Esophagus mucosa (tissue), 1 donor: ENCODE measurements at regions not wholly inside any gene's neighbourhood (a gene's known extent, or its start where the extent isn't known, plus 50 kb on each side); places are given as distances from the start of the nearest gene placed in this dataset.
A peak's percentile ranks its signal among the peaks of the same experiment; 100 is the strongest.

Experiments
- ATAC-seq: fragments of 200-7000 bp; cut with Tn5 transposase; one replicate; pipeline ENCODE4 v1.9.1; 2020
- donor health status: DM: yes; HTN: yes; CAD: no.

DNA sequence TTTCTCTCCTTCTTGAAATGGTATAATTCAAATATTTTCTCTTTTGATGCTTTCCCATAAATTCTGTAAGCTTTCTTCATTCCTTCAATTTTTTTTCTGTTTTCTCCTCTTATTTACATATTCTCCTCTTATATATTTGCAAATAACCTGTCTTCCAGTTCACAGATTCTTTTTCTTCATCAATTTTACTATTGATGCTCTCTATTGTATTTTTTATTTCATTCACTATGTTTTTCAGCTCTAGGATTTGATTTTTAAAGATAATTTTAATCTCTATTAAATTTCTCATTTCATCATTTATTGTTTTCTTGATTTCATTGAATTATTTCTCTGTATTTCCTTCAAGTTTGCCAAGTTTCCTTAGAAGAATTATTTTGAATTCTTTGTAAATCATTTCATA, 54.0 kb upstream of the PRPS1L1 start:
- no peak for ATAC-seq

DNA sequence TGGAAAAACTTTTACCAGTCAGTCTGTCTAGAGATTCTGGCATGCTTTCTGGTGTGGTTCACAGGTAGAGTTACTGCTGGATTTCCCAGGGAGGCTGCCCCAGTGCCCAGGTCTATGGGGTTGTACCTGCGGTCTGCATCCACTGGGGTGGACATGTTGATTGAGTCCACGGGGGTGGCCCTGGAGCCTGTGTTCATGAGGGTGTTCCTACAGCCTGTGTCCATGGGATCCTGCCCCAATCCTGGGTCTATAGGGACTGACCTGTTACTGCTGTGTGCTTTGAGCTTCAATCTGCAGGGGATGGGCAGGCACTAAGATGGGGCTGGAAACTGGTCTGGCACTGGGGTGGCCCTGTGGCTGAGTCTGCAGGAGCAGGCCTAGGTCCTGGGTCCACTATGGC, 54.5 kb upstream of the PRPS1L1 start:
- ATAC-seq = no peak

- peak; percentile 26 for ATAC-seq
Measured at GRCh38 chr7:18086165-18087025, 58.7 kb upstream of the PRPS1L1 start.

GRCh38 chr7:18087026-18087686, 59.5 kb upstream of the PRPS1L1 start:
- ATAC-seq = no peak

- ATAC-seq = no peak
Measured at GRCh38 chr7:18087687-18088078, 60.0 kb upstream of the PRPS1L1 start.

GRCh38 chr7:18096087-18096486, 68.4 kb upstream of the PRPS1L1 start:
- no peak for ATAC-seq

GRCh38 chr7:18102576-18102975, 74.9 kb upstream of the PRPS1L1 start:
- ATAC-seq = no peak

- no peak for ATAC-seq
Measured at GRCh38 chr7:18103436-18104218, 76.0 kb upstream of the PRPS1L1 start.

GRCh38 chr7:18109762-18110161, 82.1 kb upstream of the PRPS1L1 start:
- ATAC-seq = no peak

GRCh38 chr7:18116661-18117060, 89.0 kb upstream of the PRPS1L1 start:
- ATAC-seq = no peak

DNA sequence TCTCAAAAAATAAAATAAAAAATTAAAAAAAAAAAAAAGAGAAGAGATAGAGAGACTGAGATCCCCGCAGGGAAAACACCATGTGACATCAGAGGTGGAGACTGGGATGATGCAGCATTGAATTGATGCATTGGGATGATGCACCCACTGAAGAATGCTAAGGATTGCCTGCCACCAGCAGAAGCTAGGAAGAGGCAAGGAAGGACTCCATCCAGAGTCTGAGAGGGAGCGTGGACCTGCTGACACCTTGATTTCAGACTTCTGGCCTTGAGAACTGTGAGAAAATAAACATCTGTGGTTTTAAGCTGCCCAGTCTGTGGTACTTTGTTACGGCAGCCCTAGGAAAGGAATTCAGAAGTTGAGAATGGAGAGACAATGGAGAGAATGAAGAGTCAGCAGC, 89.8 kb upstream of the PRPS1L1 start:
- ATAC-seq = no peak

- ATAC-seq = no peak
Measured at GRCh38 chr7:18119985-18120384, 92.3 kb upstream of the PRPS1L1 start.

DNA sequence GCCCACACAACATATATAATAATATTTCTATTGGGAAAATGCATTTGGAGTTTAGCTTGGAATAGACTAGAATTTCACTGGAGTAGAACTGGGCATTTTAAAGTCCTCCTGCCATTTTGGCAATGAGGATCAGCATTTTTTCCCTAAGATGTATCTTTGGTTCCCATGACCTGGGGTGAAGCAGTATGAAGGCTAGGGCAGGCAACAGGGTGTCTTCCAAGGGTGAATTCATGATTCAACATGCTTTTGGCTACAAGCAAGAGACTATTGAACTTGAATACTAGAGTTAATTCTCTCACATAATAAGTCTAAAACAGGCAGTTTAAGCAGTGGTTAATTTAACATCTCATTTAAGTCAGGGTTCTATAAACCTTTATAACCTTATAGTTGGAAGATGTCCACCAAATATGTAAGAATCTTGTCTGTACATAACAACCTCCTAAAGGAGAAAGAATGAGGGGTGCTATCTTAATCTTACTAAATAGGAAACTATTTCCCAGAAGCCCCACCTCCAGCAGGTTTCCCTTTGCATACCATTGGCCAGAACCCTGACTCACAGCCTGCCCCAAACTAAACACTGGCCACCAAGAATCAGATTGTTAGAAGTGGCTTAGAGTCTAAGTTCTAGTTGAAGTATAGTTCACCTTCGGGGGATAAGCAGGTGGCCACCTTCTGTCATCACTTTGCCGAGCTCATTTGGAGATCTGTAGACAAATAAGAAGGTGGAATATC, 96.0 kb upstream of the PRPS1L1 start:
- ATAC-seq = peak; percentile 8

DNA sequence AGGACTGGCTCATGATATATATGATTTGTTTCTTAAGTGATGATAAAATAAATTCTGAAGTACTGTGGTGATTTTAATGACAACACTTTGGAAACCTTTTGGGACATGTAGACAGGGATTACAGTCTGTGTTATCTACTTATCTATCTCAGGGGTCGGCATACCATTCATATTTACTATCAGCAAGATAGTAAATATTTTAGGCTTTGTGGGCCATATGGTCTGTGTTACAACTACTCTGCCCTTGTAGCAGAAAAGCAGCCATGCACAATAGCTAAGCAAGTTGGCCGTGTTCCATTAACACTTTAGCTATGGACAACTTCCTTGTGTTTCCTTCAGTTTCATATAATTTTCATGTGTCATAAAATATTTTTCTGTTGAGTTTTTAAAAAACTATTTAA, 97.8 kb upstream of the PRPS1L1 start:
- no peak for ATAC-seq

- no peak for ATAC-seq
Measured at GRCh38 chr7:18126281-18126680, 98.6 kb upstream of the PRPS1L1 start.

- no peak for ATAC-seq
Measured at GRCh38 chr7:18128846-18129245, 101.2 kb upstream of the PRPS1L1 start.

DNA sequence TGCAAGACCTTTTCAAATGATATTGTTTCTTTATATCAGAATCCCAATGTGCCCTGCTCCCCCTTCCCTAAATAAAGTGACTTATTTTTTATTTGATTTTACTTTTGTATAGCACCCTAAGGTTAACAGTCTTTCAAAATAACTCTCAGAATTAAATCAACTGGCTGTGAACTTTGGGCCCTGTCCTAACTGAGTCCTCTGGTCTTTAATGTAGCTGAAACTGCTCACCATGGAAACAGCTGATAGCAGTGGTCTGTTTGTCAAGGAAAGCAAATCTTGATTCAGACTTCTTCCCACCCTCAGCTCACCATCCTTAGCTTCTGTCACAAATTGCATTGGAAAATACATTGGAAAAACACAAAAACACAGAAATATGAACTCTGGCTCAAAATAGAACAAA, 105.2 kb upstream of the PRPS1L1 start:
- ATAC-seq = no peak

GRCh38 chr7:18133921-18134320, 106.3 kb upstream of the PRPS1L1 start:
- no peak for ATAC-seq

- ATAC-seq = no peak
Measured at GRCh38 chr7:18140943-18141342, 113.3 kb upstream of the PRPS1L1 start.

GRCh38 chr7:18144166-18144565, 116.5 kb upstream of the PRPS1L1 start:
- no peak for ATAC-seq

GRCh38 chr7:18145160-18145559, 117.5 kb upstream of the PRPS1L1 start:
- ATAC-seq = no peak

- ATAC-seq = no peak
Measured at GRCh38 chr7:18151422-18151821, 123.8 kb upstream of the PRPS1L1 start.
